Left lung (tissue), 4 donors: ENCODE measurements at regions not wholly inside any gene's neighbourhood (a gene's known extent, or its start where the extent isn't known, plus 50 kb on each side); places are given as distances from the start of the nearest gene placed in this dataset.

ENCODE experiments used
- ATAC-seq: fragments of 200-7000 bp; cut with Tn5 transposase; one replicate; pipeline ENCODE4 v1.9.1; 2020; ENCODE audit warnings: moderate library complexity
- DNase-seq, 4 donors: peaks; one replicate each; pipeline ENCODE4 v3.0.0-alpha.2; 2013 to 2020
- H3K27ac ChIP-seq, 2 donors: fragments of 200-600 bp; sonication (generic) in 1 of 2; one replicate each; pipeline versions ENCODE4 v1.5.0 to v1.8.0; 2020 to 2021
- H3K27me3 ChIP-seq, 2 donors: fragments of 200-600 bp; sonication (generic) in 1 of 2; one replicate each; pipeline versions ENCODE4 v1.5.0 to v1.8.0; 2020 to 2021
- H3K36me3 ChIP-seq, 2 donors: fragments of 200-600 bp; sonication (generic) in 1 of 2; one replicate each; pipeline versions ENCODE4 v1.5.0 to v1.8.0; 2020 to 2021
- H3K4me1 ChIP-seq, 2 donors: fragments of 200-600 bp; one replicate each; pipeline ENCODE4 v1.8.0; 2021
- H3K4me3 ChIP-seq, 2 donors: fragments of 200-600 bp; sonication (generic) in 1 of 2; one replicate each; pipeline versions ENCODE4 v1.5.0 to v1.8.0; 2020 to 2021; ENCODE audit warnings: mild to moderate bottlenecking in 1 of 2
- H3K9me3 ChIP-seq, 2 donors: fragments of 200-600 bp; sonication (generic) in 1 of 2; one replicate each; pipeline versions ENCODE4 v1.5.0 to v1.8.0; 2020 to 2021
- CTCF ChIP-seq, 2 donors: fragments of 200-600 bp; sonication (generic) in 1 of 2; IDR thresholded peaks; one replicate each; pipeline versions ENCODE4 v1.5.0 to v1.8.0; 2021; ENCODE audit warnings: antibody characterized with exemption in 2 of 2
- intact Hi-C, 2 donors: fragments of 100-400 bp; cut with DNase I; formaldehyde crosslinking; loops; one replicate each; pipeline versions ENCODE4 v1.11.2 to v1.14.2; 2022
- donor health status: DM: no; HTN: yes; CAD: no.
- donor health status: DM: no; HTN: no; CAD: no.

- peaks cover 0 to 16% of the 10 kb centered on the region in 2 donors for H3K9me3 ChIP-seq
- no peaks in the 10 kb centered on the region for H3K27me3 ChIP-seq
- DNase-seq (no peak), ATAC-seq (no peak)
- H3K4me3 ChIP-seq: no peak overlapping the region
- H3K27ac ChIP-seq: no peak overlapping the region
- no peaks in the 10 kb centered on the region for H3K36me3 ChIP-seq
- intact Hi-C loops: no loop called here
- TF ChIP-seq CTCF (IDR thresholded peaks at IDR 0.05): no peak
- no peaks in the 10 kb centered on the region for H3K4me1 ChIP-seq
Observed at GRCh38 chr1:80632284-80632683, 1168.5 kb upstream of the ADGRL2 start.

GRCh38 chr1:80629304-80629837 lies 1171.4 kb upstream of the ADGRL2 start:
- Histone ChIP-seq H3K27ac (no peak overlapping the region), H3K36me3 (no peaks in the 10 kb centered on the region), H3K27me3 (no peaks in the 10 kb centered on the region), H3K4me1 (no peaks in the 10 kb centered on the region), H3K4me3 (no peak overlapping the region), H3K9me3 (peaks cover 0 to 7% of the 10 kb centered on the region in 2 donors)
- DNase-seq (no peak), ATAC-seq (no peak)
- no peak for TF ChIP-seq CTCF (IDR thresholded peaks at IDR 0.05)
- intact Hi-C loops: no loop called here

GRCh38 chr1:80624682-80625081 lies 1176.1 kb upstream of the ADGRL2 start:
- H3K4me1 ChIP-seq: no peaks in the 10 kb centered on the region
- DNase-seq (no peak), ATAC-seq (no peak)
- no peak for TF ChIP-seq CTCF (IDR thresholded peaks at IDR 0.05)
- H3K9me3 ChIP-seq: peaks cover 0 to 13% of the 10 kb centered on the region in 2 donors
- no peaks in the 10 kb centered on the region for H3K36me3 ChIP-seq
- no peak overlapping the region for H3K27ac ChIP-seq
- no peak overlapping the region for H3K4me3 ChIP-seq
- no peaks in the 10 kb centered on the region for H3K27me3 ChIP-seq
- intact Hi-C loops: no loop called here

- Histone ChIP-seq H3K9me3 (peaks cover 0 to 24% of the 10 kb centered on the region in 2 donors), H3K27ac (no peak overlapping the region), H3K4me1 (no peaks in the 10 kb centered on the region), H3K4me3 (no peak overlapping the region), H3K27me3 (no peaks in the 10 kb centered on the region), H3K36me3 (no peaks in the 10 kb centered on the region)
- intact Hi-C loops: no loop called here
- no peak for TF ChIP-seq CTCF (IDR thresholded peaks at IDR 0.05)
- ATAC-seq (no peak), DNase-seq (no peak)
Observed at GRCh38 chr1:80607064-80607463, 1193.7 kb upstream of the ADGRL2 start.

GRCh38 chr1:80594013-80594412 lies 1206.7 kb upstream of the ADGRL2 start:
- Histone ChIP-seq H3K9me3 (peaks cover 0 to 58% of the 10 kb centered on the region in 2 donors), H3K4me1 (no peaks in the 10 kb centered on the region), H3K27me3 (no peaks in the 10 kb centered on the region), H3K4me3 (no peak overlapping the region), H3K27ac (no peak overlapping the region), H3K36me3 (no peaks in the 10 kb centered on the region)
- TF ChIP-seq CTCF (IDR thresholded peaks at IDR 0.05): no peak
- peak in 1 of 4 donors; percentile 1 for DNase-seq
- intact Hi-C loops: no loop called here
- no peak for ATAC-seq
